ENCODE measurements at regions not wholly inside any gene's neighbourhood (a gene's known extent, or its start where the extent isn't known, plus 50 kb on each side); places are given as distances from the start of the nearest gene placed in this dataset.

DNA sequence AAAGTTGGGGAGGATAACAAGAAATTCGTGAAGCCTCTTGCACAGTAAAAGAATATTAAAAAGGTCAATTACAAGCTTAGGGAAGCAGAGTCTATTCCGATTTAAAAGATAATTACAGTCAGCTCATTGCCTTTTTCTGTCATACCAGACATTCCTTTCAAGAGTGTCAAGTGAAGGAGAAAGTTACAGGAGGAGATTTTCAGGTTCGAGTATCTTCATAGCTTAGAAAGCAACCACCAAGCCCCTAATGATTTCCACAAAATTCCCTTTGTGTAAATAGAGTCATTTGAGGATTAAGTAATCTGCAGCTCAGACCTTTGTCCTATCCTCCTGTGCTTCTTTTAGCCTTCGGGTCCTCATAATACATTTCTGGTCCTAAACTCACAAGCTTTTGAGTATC, 414.9 kb downstream of the CDH2 start:
- intact Hi-C loops (cut with DNase I), result no loop called here

DNA sequence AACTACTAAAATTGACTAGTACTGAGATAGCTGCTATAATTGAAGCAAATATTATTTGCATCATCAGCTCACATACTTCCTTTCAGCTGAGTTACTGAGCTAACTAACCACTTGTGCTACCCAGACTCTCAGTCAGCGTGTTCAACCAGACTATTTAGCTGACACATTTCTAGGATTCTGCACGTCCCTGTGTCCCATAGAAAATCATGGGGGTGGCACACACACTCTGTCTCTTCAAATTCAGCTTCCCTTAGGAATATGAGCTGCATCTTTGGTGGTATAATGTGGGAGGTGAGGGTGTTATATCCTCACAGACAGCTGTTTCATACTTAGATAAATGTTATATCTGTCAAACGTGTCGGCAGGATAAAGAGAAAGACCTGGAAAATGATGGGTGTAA, 424.0 kb downstream of the CDH2 start:
- ATAC-seq (no peak), DNase-seq (no peak)
- H3K27me3 ChIP-seq, result no peaks in the 10 kb centered on the region
- H3K36me3 ChIP-seq, result no peaks in the 10 kb centered on the region
- intact Hi-C loops (cut with DNase I), result no loop called here
- TF ChIP-seq CTCF (IDR thresholded peaks at IDR 0.05), result no peak
- H3K4me3 ChIP-seq, result no peak overlapping the region
- H3K27ac ChIP-seq, result no peak overlapping the region
- no peaks in the 10 kb centered on the region for H3K4me1 ChIP-seq
- no peaks in the 10 kb centered on the region for H3K9me3 ChIP-seq

More for the DNA sequence above, 414.9 kb downstream of the CDH2 start:
- DNase-seq, result no peak
- Histone ChIP-seq H3K9me3 (no peaks in the 10 kb centered on the region), H3K27me3 (no peaks in the 10 kb centered on the region), H3K27ac (no peak overlapping the region), H3K4me1 (no peaks in the 10 kb centered on the region), H3K4me3 (no peak overlapping the region), H3K36me3 (no peaks in the 10 kb centered on the region)
- no peak for TF ChIP-seq CTCF (IDR thresholded peaks at IDR 0.05)
- ATAC-seq, result no peak

DNA sequence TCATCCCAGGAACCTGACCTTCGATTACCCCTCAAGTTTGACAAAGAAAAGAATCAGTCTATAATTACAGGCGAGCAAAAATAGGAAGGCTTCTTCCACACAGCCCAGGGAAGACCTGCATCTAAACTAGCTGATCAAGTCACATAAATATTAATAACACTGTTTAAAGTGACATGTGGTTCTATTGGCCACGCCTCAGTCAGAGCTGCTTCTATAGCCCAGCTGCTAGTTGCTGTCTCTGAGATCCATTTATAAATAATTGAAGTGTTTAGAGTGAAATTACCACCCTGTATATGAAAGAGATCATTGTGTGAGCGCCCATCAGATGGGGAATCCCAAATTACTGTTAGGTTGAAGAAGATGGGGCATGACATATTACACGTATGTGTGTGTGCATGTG, 426.0 kb downstream of the CDH2 start:
- intact Hi-C loops (cut with DNase I), result no loop called here
- Histone ChIP-seq H3K36me3 (no peaks in the 10 kb centered on the region), H3K27me3 (no peaks in the 10 kb centered on the region), H3K4me3 (no peak overlapping the region), H3K9me3 (no peaks in the 10 kb centered on the region), H3K27ac (no peak overlapping the region), H3K4me1 (no peaks in the 10 kb centered on the region)
- no peak for TF ChIP-seq CTCF (IDR thresholded peaks at IDR 0.05)
- DNase-seq (no peak), ATAC-seq (no peak)

- Histone ChIP-seq H3K9me3 (no peaks in the 10 kb centered on the region), H3K27me3 (no peaks in the 10 kb centered on the region), H3K27ac (no peak overlapping the region), H3K4me1 (no peaks in the 10 kb centered on the region), H3K36me3 (no peaks in the 10 kb centered on the region), H3K4me3 (no peak overlapping the region)
- TF ChIP-seq CTCF (IDR thresholded peaks at IDR 0.05), result peak; percentile 34
- DNase-seq, result no peak
- intact Hi-C loops (cut with DNase I), result no loop called here
- ATAC-seq, result peak; percentile 80
Observed at GRCh38 chr18:27750014-27750413, 426.9 kb downstream of the CDH2 start.

DNA sequence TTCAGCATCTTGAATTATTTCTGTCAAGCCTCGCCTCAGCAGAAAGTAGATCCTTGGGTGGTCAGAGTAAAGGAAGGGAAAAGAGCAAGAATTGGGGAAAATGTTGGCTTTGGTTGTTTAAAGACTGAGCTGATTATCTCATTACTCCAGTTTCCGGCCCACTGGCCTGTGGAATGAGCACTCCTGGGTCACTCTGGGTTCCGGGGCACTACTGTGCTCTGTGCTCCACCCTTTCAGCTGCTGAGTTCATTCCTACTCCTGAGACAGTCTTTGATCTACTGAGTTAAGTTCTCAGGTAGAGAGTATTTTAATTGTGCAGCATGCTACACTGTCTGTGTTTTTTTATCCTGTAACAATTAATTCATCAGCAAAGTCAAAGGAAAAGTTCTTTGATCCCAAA, 427.7 kb downstream of the CDH2 start:
- no peak for TF ChIP-seq CTCF (IDR thresholded peaks at IDR 0.05)
- H3K36me3 ChIP-seq, result no peaks in the 10 kb centered on the region
- no peak overlapping the region for H3K4me3 ChIP-seq
- no peaks in the 10 kb centered on the region for H3K9me3 ChIP-seq
- no peak for ATAC-seq
- no peak overlapping the region for H3K27ac ChIP-seq
- no peak for DNase-seq
- no peaks in the 10 kb centered on the region for H3K4me1 ChIP-seq
- H3K27me3 ChIP-seq, result no peaks in the 10 kb centered on the region
- intact Hi-C loops (cut with DNase I), result no loop called here

DNA sequence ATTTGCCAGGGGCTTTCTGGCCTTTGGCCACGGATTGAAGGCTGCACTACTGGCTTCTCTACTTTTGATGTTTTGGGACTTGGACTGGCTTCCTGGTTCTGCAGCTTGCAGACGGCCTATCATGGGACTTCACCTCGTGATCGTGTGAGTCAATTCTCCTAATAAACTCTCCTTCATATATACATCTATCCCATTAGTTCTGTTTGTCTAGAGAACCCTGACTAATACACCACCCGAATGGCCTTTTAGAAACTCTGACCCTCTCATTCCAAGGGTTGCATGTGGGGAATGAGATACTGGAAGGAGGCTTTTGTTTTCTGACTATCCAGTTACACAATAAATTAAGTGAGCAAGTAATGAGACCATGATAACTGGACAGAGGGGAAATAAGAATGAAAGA, 430.7 kb downstream of the CDH2 start:
- H3K4me3 ChIP-seq, result no peak overlapping the region
- intact Hi-C loops (cut with DNase I), result no loop called here
- DNase-seq (no peak), ATAC-seq (no peak)
- H3K9me3 ChIP-seq, result no peaks in the 10 kb centered on the region
- TF ChIP-seq CTCF (IDR thresholded peaks at IDR 0.05), result no peak
- H3K36me3 ChIP-seq, result no peaks in the 10 kb centered on the region
- no peaks in the 10 kb centered on the region for H3K4me1 ChIP-seq
- H3K27ac ChIP-seq, result no peak overlapping the region
- H3K27me3 ChIP-seq, result no peaks in the 10 kb centered on the region
